Stomach (tissue), 8 donors: ENCODE measurements at regions not wholly inside any gene's neighbourhood (a gene's known extent, or its start where the extent isn't known, plus 50 kb on each side); places are given as distances from the start of the nearest gene placed in this dataset.

Experiments used
- DNase-seq, 2 donors: peaks; one replicate each; pipeline versions ENCODE4 v3.0.0 to v3.0.0-alpha.2; 2013 to 2019
- H3K27ac ChIP-seq, 5 donors: fragments of 200-600 bp in 4 of 5; sonication (generic) in 4 of 5; one replicate each; pipeline ENCODE4 v1.5.1; 2013 to 2019; ENCODE audit warnings: mild to moderate bottlenecking in 1 of 5, moderate library complexity in 1 of 5
- H3K27me3 ChIP-seq, 3 donors: fragments of 200-600 bp; sonication (generic); one replicate each; pipeline ENCODE4 v1.5.1; 2017 to 2019; ENCODE audit warnings: mixed run types in 1 of 3
- H3K36me3 ChIP-seq, 4 donors: fragments of 200-600 bp; sonication (generic); 1 replicate in 3 of 4; 2 replicates in 1 of 4; pipeline ENCODE4 v1.5.1; 2016 to 2019
- H3K4me1 ChIP-seq, 4 donors: fragments of 200-600 bp; sonication (generic); one replicate each; pipeline ENCODE4 v1.5.1; 2016 to 2019
- H3K4me3 ChIP-seq, 4 donors: fragments of 200-600 bp; sonication (generic) in 3 of 4; one replicate each; pipeline ENCODE4 v1.5.1; 2016 to 2019; ENCODE audit warnings: mild to moderate bottlenecking in 1 of 4
- H3K9me3 ChIP-seq, 4 donors: fragments of 200-600 bp; sonication (generic); one replicate each; pipeline ENCODE4 v1.5.1; 2016 to 2019
- EP300 ChIP-seq: sonication (generic); formaldehyde crosslinking; IDR thresholded peaks from one replicate; pipeline ENCODE4 v1.6.1; 2017; ENCODE audit warnings: antibody characterized with exemption
- POLR2A ChIP-seq, 4 donors: fragments of 450-650 bp; IDR thresholded peaks; one replicate each; pipeline ENCODE4 v1.6.1; 2016; ENCODE audit warnings: antibody characterized with exemption in 4 of 4, control low read depth in 2 of 4, mild to moderate bottlenecking in 1 of 4, moderate library complexity in 1 of 4
- POLR2AphosphoS5 ChIP-seq, 3 donors: sonication (generic); formaldehyde crosslinking; IDR thresholded peaks; one replicate each; pipeline ENCODE4 v1.6.1; 2016; ENCODE audit warnings: antibody characterized with exemption in 3 of 3
- WGBS, 5 donors: extraction: QIAGEN DNeasy Blood & Tissue Kit in 3 of 5; methylation state at CpG; one replicate each; pipeline versions ENCODE4 v1.1.5 to v1.1.7; 2013 to 2018; 5-methylcytosine and 5-hydroxymethylcytosine counted together
- intact Hi-C: fragments of 100-400 bp; cut with DNase I; formaldehyde crosslinking; loops from one replicate; pipeline ENCODE4 v1.15.1; 2023; ENCODE audit warnings: low total_unique reads
- TF ChIP-seq, protein P1 (sequence below), 7 experiments: fragments of 450-650 bp in 4 of 7; fragments of 200-600 bp in 3 of 7; sonication (generic) in 3 of 7; IDR thresholded peaks; one replicate each; pipeline ENCODE4 v1.5.1; 2016 to 2019; ENCODE audit warnings: antibody characterized with exemption in 7 of 7, control low read depth in 2 of 7, mild to moderate bottlenecking in 1 of 7
- donor health status: healthy with polysubstance abuse.
- donor health status: Bipolar disorder and iron deficiency.
- donor health status: healthy.

DNA sequence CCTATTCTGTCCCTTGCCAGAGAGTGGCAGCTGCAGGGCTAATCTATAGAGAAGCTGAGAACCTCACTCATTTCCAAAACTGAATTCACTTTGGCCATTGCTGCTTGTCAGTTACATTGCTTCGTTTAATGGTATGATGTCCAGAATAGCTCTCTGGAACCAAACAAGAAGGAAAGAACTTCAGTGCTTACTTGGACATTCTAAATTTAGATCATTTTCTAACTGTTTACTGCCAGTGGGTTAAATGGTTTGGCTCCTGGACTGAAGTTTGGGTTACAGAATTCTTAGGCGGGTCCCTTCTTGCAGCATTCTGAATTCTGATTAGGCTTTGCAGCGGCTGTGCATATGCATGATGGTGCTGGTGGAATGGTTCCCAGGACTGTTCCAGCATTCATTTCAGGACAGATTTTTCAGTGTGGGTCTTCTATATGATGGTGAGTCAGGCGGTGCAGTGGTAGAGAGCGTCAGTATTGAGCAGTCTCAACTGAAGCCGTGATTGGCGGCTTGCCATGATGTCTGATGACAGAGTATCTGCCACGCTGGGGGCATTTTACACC is 148.7 kb downstream of the DYRK2 start:
- 64 to 82% (median 75%) methylated on average over 7 to 8 of the region's 8 CpGs for WGBS, 5 donors
- Histone ChIP-seq H3K4me3 (no peak overlapping the region), H3K36me3 (no peaks in the 10 kb centered on the region), H3K27ac (peak overlapping the region in 2 of 5 donors; percentile 15 to 46), H3K27me3 (no peaks in the 10 kb centered on the region), H3K4me1 (peaks cover 0 to 21% (median 11%) of the 10 kb centered on the region in 4 donors), H3K9me3 (peaks cover 0 to 2% (median 0%) of the 10 kb centered on the region in 4 donors)
- peak in 1 of 2 donors; percentile 56 for DNase-seq
- intact Hi-C loops = no loop called here
- TF ChIP-seq EP300 (no peak), POLR2AphosphoS5 (IDR thresholded peaks at IDR 0.05) (peak in 1 of 3 donors; percentile 26)

DNA sequence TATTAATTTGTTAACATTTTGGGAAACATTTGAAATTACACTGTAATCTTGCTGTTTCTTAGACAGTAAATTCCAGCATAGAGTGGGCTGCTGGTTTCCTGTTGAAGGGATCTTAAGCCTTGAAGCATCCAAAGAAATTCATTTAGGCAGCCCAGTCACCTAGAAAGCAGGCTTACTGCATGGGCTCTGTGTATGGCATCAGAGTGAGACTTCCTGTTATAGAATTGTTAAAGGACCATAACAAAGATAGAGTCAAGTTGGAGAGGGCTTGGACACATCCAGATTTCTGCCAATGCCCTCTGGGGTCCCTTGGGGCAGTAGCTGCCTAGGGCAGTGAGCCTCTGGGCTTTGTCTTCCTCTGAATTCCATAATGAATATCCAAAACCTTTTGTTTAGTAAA is 149.2 kb downstream of the DYRK2 start:
- no peaks in the 10 kb centered on the region for H3K27me3 ChIP-seq
- intact Hi-C loops = no loop called here
- peak overlapping the region in 2 of 5 donors; percentile 15 to 46 for H3K27ac ChIP-seq
- no peak for DNase-seq
- no peak for TF ChIP-seq EP300
- TF ChIP-seq POLR2A (IDR thresholded peaks at IDR 0.05) = no peak
- TF ChIP-seq, protein P1, sequence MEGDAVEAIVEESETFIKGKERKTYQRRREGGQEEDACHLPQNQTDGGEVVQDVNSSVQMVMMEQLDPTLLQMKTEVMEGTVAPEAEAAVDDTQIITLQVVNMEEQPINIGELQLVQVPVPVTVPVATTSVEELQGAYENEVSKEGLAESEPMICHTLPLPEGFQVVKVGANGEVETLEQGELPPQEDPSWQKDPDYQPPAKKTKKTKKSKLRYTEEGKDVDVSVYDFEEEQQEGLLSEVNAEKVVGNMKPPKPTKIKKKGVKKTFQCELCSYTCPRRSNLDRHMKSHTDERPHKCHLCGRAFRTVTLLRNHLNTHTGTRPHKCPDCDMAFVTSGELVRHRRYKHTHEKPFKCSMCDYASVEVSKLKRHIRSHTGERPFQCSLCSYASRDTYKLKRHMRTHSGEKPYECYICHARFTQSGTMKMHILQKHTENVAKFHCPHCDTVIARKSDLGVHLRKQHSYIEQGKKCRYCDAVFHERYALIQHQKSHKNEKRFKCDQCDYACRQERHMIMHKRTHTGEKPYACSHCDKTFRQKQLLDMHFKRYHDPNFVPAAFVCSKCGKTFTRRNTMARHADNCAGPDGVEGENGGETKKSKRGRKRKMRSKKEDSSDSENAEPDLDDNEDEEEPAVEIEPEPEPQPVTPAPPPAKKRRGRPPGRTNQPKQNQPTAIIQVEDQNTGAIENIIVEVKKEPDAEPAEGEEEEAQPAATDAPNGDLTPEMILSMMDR (IDR thresholded peaks at IDR 0.05) = no peak
- no peak for TF ChIP-seq POLR2AphosphoS5 (IDR thresholded peaks at IDR 0.05)
- H3K9me3 ChIP-seq = no peaks in the 10 kb centered on the region
- H3K4me3 ChIP-seq = no peak overlapping the region
- no peaks in the 10 kb centered on the region for H3K36me3 ChIP-seq
- peaks cover 0 to 21% (median 11%) of the 10 kb centered on the region in 4 donors for H3K4me1 ChIP-seq

DNA sequence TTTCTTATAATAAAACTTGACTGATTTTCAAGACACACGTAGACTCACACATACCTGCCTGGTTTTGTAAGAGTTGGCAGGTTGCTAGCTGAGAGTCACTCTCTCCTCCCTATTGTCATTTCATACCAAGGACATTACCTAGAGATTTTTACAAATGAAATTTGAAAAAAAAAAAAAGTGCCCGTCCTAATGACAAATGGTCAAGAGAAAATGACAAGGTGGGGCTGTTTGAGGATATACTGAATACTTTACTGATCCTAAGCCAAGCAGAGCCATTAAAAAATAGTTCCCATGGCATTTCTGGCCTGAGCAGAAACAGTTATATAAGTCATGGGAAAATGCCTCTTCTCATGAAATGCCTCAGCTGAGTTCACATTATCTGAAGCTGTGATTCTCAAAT is 150.2 kb downstream of the DYRK2 start:
- intact Hi-C loops = no loop called here

DNA sequence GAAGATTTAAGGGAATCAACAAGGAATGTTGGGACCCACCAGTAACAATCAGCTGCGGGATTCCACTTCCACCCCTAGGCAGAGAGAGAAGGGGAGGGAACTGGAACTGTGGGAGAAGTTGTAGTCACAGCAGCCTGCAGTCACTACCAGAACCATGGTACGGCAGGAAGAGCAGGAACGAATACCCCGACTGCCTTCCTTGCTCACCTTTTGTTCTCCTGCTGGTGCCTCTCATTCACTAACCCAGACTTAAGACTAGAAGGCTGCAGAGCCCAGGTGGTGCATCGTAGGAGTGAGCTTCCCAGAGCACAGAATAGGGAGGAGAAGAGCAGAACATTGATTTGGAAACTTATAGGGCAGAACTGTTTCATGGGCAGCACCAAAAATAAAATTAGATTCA is 154.2 kb downstream of the DYRK2 start:
- no peaks in the 10 kb centered on the region for H3K9me3 ChIP-seq
- H3K27me3 ChIP-seq = no peaks in the 10 kb centered on the region
- intact Hi-C loops = no loop called here
- no peak overlapping the region for H3K4me3 ChIP-seq
- peaks cover 0 to 32% (median 10%) of the 10 kb centered on the region in 4 donors for H3K4me1 ChIP-seq
- peak overlapping the region in 1 of 5 donors; percentile 10 for H3K27ac ChIP-seq
- H3K36me3 ChIP-seq = no peaks in the 10 kb centered on the region
- WGBS, 5 donors = 57 to 74% (median 70%) methylated on average over 5 of the region's 5 CpGs
- no peak for TF ChIP-seq POLR2AphosphoS5 (IDR thresholded peaks at IDR 0.05)
- TF ChIP-seq EP300 = no peak
- TF ChIP-seq, protein P1 (IDR thresholded peaks at IDR 0.05) = no peak
- no peak for TF ChIP-seq POLR2A (IDR thresholded peaks at IDR 0.05)
- no peak for DNase-seq

More for the DNA sequence above, 150.2 kb downstream of the DYRK2 start:
- Histone ChIP-seq H3K27ac (no peak overlapping the region), H3K9me3 (no peaks in the 10 kb centered on the region), H3K27me3 (no peaks in the 10 kb centered on the region), H3K4me1 (peaks cover 0 to 28% (median 16%) of the 10 kb centered on the region in 4 donors), H3K4me3 (no peak overlapping the region), H3K36me3 (no peaks in the 10 kb centered on the region)
- WGBS, 5 donors = 70 to 88% (median 80%) methylated on average over 2 of the region's 2 CpGs
- no peak for DNase-seq
- TF ChIP-seq POLR2AphosphoS5 (IDR thresholded peaks at IDR 0.05) (no peak), POLR2A (IDR thresholded peaks at IDR 0.05) (no peak), EP300 (no peak)
- TF ChIP-seq, protein P1 (IDR thresholded peaks at IDR 0.05) = no peak

DNA sequence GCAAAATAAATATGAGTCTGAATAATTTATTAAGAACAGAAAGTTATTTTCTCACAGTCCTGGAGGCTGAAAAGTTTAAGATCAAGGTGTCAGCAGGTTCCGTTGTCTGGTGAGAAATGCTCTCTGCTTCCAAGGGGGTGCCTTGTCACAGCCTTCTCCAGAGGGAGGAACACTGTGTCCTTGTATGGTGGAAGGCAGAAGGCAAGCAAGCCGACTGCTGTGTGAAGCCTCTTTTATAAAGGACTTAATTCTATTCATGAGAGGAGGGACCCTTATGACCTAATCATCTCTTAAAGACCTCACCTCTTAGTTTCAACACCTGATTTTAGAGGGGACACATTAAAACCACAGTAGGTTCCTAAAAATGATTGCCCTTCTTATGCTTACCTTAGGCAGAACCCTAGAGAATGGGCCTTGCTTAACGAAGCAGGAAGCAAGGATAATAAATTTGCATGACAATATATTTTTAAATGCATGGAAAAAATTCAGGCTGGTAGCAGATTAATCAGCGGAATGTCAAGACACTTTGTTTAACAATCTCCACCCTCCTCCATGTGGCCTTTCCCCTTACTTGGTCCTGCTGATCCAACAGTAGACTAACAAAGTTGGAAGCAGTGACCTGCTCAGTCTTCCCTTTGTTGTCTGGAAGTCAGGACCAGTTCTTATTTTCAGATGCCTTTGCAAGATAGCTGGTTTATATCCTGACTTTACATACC is 154.9 kb downstream of the DYRK2 start:
- no peaks in the 10 kb centered on the region for H3K9me3 ChIP-seq
- no peak overlapping the region for H3K4me3 ChIP-seq
- peak in 1 of 2 donors; percentile 39 for DNase-seq
- 40 to 55% (median 42%) methylated on average over 4 of the region's 4 CpGs for WGBS, 5 donors
- H3K4me1 ChIP-seq = peaks cover 0 to 29% (median 6%) of the 10 kb centered on the region in 4 donors
- H3K36me3 ChIP-seq = no peaks in the 10 kb centered on the region
- H3K27ac ChIP-seq = peak overlapping the region in 1 of 5 donors; percentile 10
- intact Hi-C loops = no loop called here
- H3K27me3 ChIP-seq = no peaks in the 10 kb centered on the region
- TF ChIP-seq POLR2AphosphoS5 (IDR thresholded peaks at IDR 0.05) (no peak), POLR2A (IDR thresholded peaks at IDR 0.05) (no peak), EP300 (no peak)
- TF ChIP-seq, protein P1 (IDR thresholded peaks at IDR 0.05) = no peak
